Mucosa of descending colon (tissue), 3 donors: ENCODE measurements at regions not wholly inside any gene's neighbourhood (a gene's known extent, or its start where the extent isn't known, plus 50 kb on each side); places are given as distances from the start of the nearest gene placed in this dataset.

Experiments
- ATAC-seq: fragments of 200-7000 bp; cut with Tn5 transposase; one replicate; pipeline ENCODE4 v1.9.1; 2020; ENCODE audit warnings: mild to moderate bottlenecking, moderate library complexity
- DNase-seq, 3 donors: peaks; one replicate each; pipeline ENCODE4 v3.0.0-alpha.2; 2020
- H3K36me3 ChIP-seq: fragments of 200-600 bp; one replicate; pipeline ENCODE4 v1.8.0; 2021; ENCODE audit warnings: low read depth, mild to moderate bottlenecking
- H3K4me1 ChIP-seq: fragments of 200-600 bp; one replicate; pipeline ENCODE4 v1.8.0; 2021; ENCODE audit warnings: low read depth, mild to moderate bottlenecking
- H3K4me3 ChIP-seq: fragments of 200-600 bp; one replicate; pipeline ENCODE4 v1.8.0; 2021; ENCODE audit warnings: mild to moderate bottlenecking
- H3K9me3 ChIP-seq: fragments of 200-600 bp; one replicate; pipeline ENCODE4 v1.8.0; 2021; ENCODE audit warnings: mild to moderate bottlenecking
- CTCF ChIP-seq: fragments of 200-600 bp; IDR thresholded peaks from one replicate; pipeline ENCODE4 v1.8.0; 2022; ENCODE audit warnings: antibody characterized with exemption, mild to moderate bottlenecking
- intact Hi-C, 2 donors: fragments of 100-400 bp; cut with DNase I in 1 of 2; cut with micrococcal nuclease in 1 of 2; formaldehyde crosslinking; loops; one replicate each; pipeline versions ENCODE4 v1.11.0 to v1.11.1; 2022; cut with DNase I, micrococcal nuclease
- donor health status: DM: no; HTN: no; CAD: no; lungs with moderate emphysema.
- donor health status: DM: no; HTN: no; CAD: no.
- donor health status: DM: no; HTN: yes; CAD: no.

- DNase-seq: no peak
- H3K9me3 ChIP-seq: no peaks in the 10 kb centered on the region
- peaks cover 14% of the 10 kb centered on the region for H3K4me1 ChIP-seq
- no peak for ATAC-seq
- no peak for TF ChIP-seq CTCF
- intact Hi-C loops: no loop called here
- no peak overlapping the region for H3K4me3 ChIP-seq
- no peaks in the 10 kb centered on the region for H3K36me3 ChIP-seq
These were observed 71.0 kb downstream of the COQ2 start for GRCh38 chr4:83213640-83214039.

- Histone ChIP-seq H3K4me3 (no peak overlapping the region), H3K4me1 (peaks cover 24% of the 10 kb centered on the region), H3K9me3 (no peaks in the 10 kb centered on the region), H3K36me3 (no peaks in the 10 kb centered on the region)
- ATAC-seq (peak; percentile 88), DNase-seq (peak; percentile 57 to 70 (median 70))
- no peak for TF ChIP-seq CTCF
- intact Hi-C loops: no loop called here
These were observed 72.4 kb downstream of the COQ2 start for GRCh38 chr4:83212041-83212851.

GRCh38 chr4:83209419-83209818, 75.2 kb downstream of the COQ2 start:
- DNase-seq (no peak), ATAC-seq (no peak)
- Histone ChIP-seq H3K4me3 (no peak overlapping the region), H3K4me1 (peaks cover 28% of the 10 kb centered on the region), H3K36me3 (no peaks in the 10 kb centered on the region), H3K9me3 (no peaks in the 10 kb centered on the region)
- TF ChIP-seq CTCF: no peak
- intact Hi-C loops: loop anchor here in 1 of 2 donors (5.0 kb wide), 1 partner anchor 82 kb away; no protein-coding TSS in a partner anchor

GRCh38 chr4:83208371-83209365, 75.9 kb downstream of the COQ2 start:
- intact Hi-C loops: loop anchor here in 1 of 2 donors (5.0 kb wide), 1 partner anchor 81 kb away; no protein-coding TSS in a partner anchor
- H3K4me3 ChIP-seq: no peak overlapping the region
- ATAC-seq: peak; percentile 61
- H3K4me1 ChIP-seq: peaks cover 28% of the 10 kb centered on the region
- no peak for DNase-seq
- no peak for TF ChIP-seq CTCF
- no peaks in the 10 kb centered on the region for H3K9me3 ChIP-seq
- H3K36me3 ChIP-seq: no peaks in the 10 kb centered on the region

GRCh38 chr4:83207497-83208101, 77.0 kb downstream of the COQ2 start:
- peak; percentile 74 for ATAC-seq
- H3K9me3 ChIP-seq: no peaks in the 10 kb centered on the region
- H3K4me3 ChIP-seq: no peak overlapping the region
- DNase-seq: peak in 1 of 3 donors; percentile 62
- peaks cover 20% of the 10 kb centered on the region for H3K4me1 ChIP-seq
- intact Hi-C loops: loop anchor here in 1 of 2 donors (5.0 kb wide), 1 partner anchor 80 kb away; no protein-coding TSS in a partner anchor
- TF ChIP-seq CTCF: no peak
- H3K36me3 ChIP-seq: no peaks in the 10 kb centered on the region
